ENCODE measurements at regions not wholly inside any gene's neighbourhood (a gene's known extent, or its start where the extent isn't known, plus 50 kb on each side); places are given as distances from the start of the nearest gene placed in this dataset.
"Not testable (repeated sequence)": the region's sequence is repeated elsewhere in the genome, so short reads cannot be mapped to it uniquely, and the experiment has no call there.

- FAIRE-seq, result no peak
- TF ChIP-seq POLR2A (IDR thresholded peaks at IDR 0.05; ENCODE audit: low read depth, low read length), result no peak
- DNase-seq (ENCODE audit: insufficient read length, low spot score), result no peak
Observed at GRCh38 chr16:65819136-65819898, 547.2 kb upstream of the CDH5 start.

- FAIRE-seq, result no peak
Observed at GRCh38 chr16:65817799-65818198, 548.7 kb upstream of the CDH5 start.

GRCh38 chr16:65817066-65817465 lies 549.4 kb upstream of the CDH5 start:
- no peak for TF ChIP-seq POLR2A (IDR thresholded peaks at IDR 0.05; ENCODE audit: low read depth, low read length)
- FAIRE-seq, result no peak
- DNase-seq (ENCODE audit: insufficient read length, low spot score), result no peak

More at GRCh38 chr16:65817799-65818198, 548.7 kb upstream of the CDH5 start:
- no peak for TF ChIP-seq POLR2A (IDR thresholded peaks at IDR 0.05; ENCODE audit: low read depth, low read length)
- DNase-seq (ENCODE audit: insufficient read length, low spot score), result no peak

GRCh38 chr16:65816556-65816955 lies 549.9 kb upstream of the CDH5 start:
- DNase-seq (ENCODE audit: insufficient read length, low spot score) (no peak), FAIRE-seq (no peak)
- no peak for TF ChIP-seq POLR2A (IDR thresholded peaks at IDR 0.05; ENCODE audit: low read depth, low read length)

- no peak for DNase-seq (ENCODE audit: insufficient read length, low spot score)
- no peak for TF ChIP-seq POLR2A (IDR thresholded peaks at IDR 0.05; ENCODE audit: low read depth, low read length)
- no peak for FAIRE-seq
Observed at GRCh38 chr16:65815707-65816106, 550.8 kb upstream of the CDH5 start.

- not testable (repeated sequence) for FAIRE-seq; DNase-seq (ENCODE audit: insufficient read length, low spot score)
Observed at GRCh38 chr16:65813879-65814278, 552.6 kb upstream of the CDH5 start.

- no peak for TF ChIP-seq POLR2A (IDR thresholded peaks at IDR 0.05; ENCODE audit: low read depth, low read length)
- DNase-seq (ENCODE audit: insufficient read length, low spot score) (no peak), FAIRE-seq (no peak)
Observed at GRCh38 chr16:65809627-65810026, 556.9 kb upstream of the CDH5 start.

- no peak for FAIRE-seq
Observed at GRCh38 chr16:65808790-65809189, 557.7 kb upstream of the CDH5 start.

GRCh38 chr16:65807858-65808257 lies 558.6 kb upstream of the CDH5 start:
- DNase-seq (ENCODE audit: insufficient read length, low spot score), result no peak
- no peak for FAIRE-seq
- no peak for TF ChIP-seq POLR2A (IDR thresholded peaks at IDR 0.05; ENCODE audit: low read depth, low read length)

More at GRCh38 chr16:65808790-65809189, 557.7 kb upstream of the CDH5 start:
- no peak for DNase-seq (ENCODE audit: insufficient read length, low spot score)
- TF ChIP-seq POLR2A (IDR thresholded peaks at IDR 0.05; ENCODE audit: low read depth, low read length), result no peak

- FAIRE-seq; DNase-seq (ENCODE audit: insufficient read length, low spot score): not testable (repeated sequence)
Observed at GRCh38 chr16:65805704-65806103, 560.8 kb upstream of the CDH5 start.

GRCh38 chr16:65796481-65796880 lies 570.0 kb upstream of the CDH5 start:
- no peak for FAIRE-seq
- no peak for TF ChIP-seq POLR2A (IDR thresholded peaks at IDR 0.05; ENCODE audit: low read depth, low read length)
- no peak for DNase-seq (ENCODE audit: insufficient read length, low spot score)

- no peak for DNase-seq (ENCODE audit: insufficient read length, low spot score)
- no peak for FAIRE-seq
- TF ChIP-seq POLR2A (IDR thresholded peaks at IDR 0.05; ENCODE audit: low read depth, low read length), result no peak
Observed at GRCh38 chr16:65794973-65795372, 571.5 kb upstream of the CDH5 start.

- no peak for DNase-seq (ENCODE audit: insufficient read length, low spot score)
- no peak for TF ChIP-seq POLR2A (IDR thresholded peaks at IDR 0.05; ENCODE audit: low read depth, low read length)
- FAIRE-seq, result no peak
Observed at GRCh38 chr16:65793781-65794180, 572.7 kb upstream of the CDH5 start.

- FAIRE-seq (no peak), DNase-seq (ENCODE audit: insufficient read length, low spot score) (no peak)
- TF ChIP-seq POLR2A (IDR thresholded peaks at IDR 0.05; ENCODE audit: low read depth, low read length), result no peak
Observed at GRCh38 chr16:65790768-65791167, 575.7 kb upstream of the CDH5 start.

GRCh38 chr16:65789161-65789945 lies 577.1 kb upstream of the CDH5 start:
- DNase-seq (ENCODE audit: insufficient read length, low spot score) (no peak), FAIRE-seq (no peak)
- no peak for TF ChIP-seq POLR2A (IDR thresholded peaks at IDR 0.05; ENCODE audit: low read depth, low read length)

All from H54 (cell line).